ENCODE measurements at regions not wholly inside any gene's neighbourhood (a gene's known extent, or its start where the extent isn't known, plus 50 kb on each side); places are given as distances from the start of the nearest gene placed in this dataset.

GRCh38 chr10:78868456-78868855 lies 200.3 kb upstream of the ZMIZ1 start:
- no peak for DNase-seq (ENCODE audit: low read depth, low spot score)

- DNase-seq (ENCODE audit: low read depth, low spot score): no peak
These were observed 199.9 kb upstream of the ZMIZ1 start for GRCh38 chr10:78868861-78869260.

- no peak for DNase-seq (ENCODE audit: low read depth, low spot score)
These were observed 199.0 kb upstream of the ZMIZ1 start for GRCh38 chr10:78869508-78870454.

GRCh38 chr10:78870458-78870857 lies 198.3 kb upstream of the ZMIZ1 start:
- DNase-seq (ENCODE audit: low read depth, low spot score): no peak

- DNase-seq (ENCODE audit: low read depth, low spot score): no peak
These were observed 197.0 kb upstream of the ZMIZ1 start for GRCh38 chr10:78871796-78872195.

- DNase-seq (ENCODE audit: low read depth, low spot score): no peak
These were observed 195.4 kb upstream of the ZMIZ1 start for GRCh38 chr10:78873413-78873812.

GRCh38 chr10:78875331-78875877 lies 193.4 kb upstream of the ZMIZ1 start:
- no peak for DNase-seq (ENCODE audit: low read depth, low spot score)

- DNase-seq (ENCODE audit: low read depth, low spot score): no peak
These were observed 192.8 kb upstream of the ZMIZ1 start for GRCh38 chr10:78875932-78876331.

- no peak for DNase-seq (ENCODE audit: low read depth, low spot score)
These were observed 192.3 kb upstream of the ZMIZ1 start for GRCh38 chr10:78876449-78876848.

- DNase-seq (ENCODE audit: low read depth, low spot score): no peak
These were observed 189.1 kb upstream of the ZMIZ1 start for GRCh38 chr10:78879621-78880020.

- no peak for DNase-seq (ENCODE audit: low read depth, low spot score)
These were observed 182.6 kb upstream of the ZMIZ1 start for GRCh38 chr10:78886129-78886528.

GRCh38 chr10:78889536-78890063 lies 179.2 kb upstream of the ZMIZ1 start:
- no peak for DNase-seq (ENCODE audit: low read depth, low spot score)

- no peak for DNase-seq (ENCODE audit: low read depth, low spot score)
These were observed 178.3 kb upstream of the ZMIZ1 start for GRCh38 chr10:78890506-78890905.

GRCh38 chr10:78891741-78892140 lies 177.0 kb upstream of the ZMIZ1 start:
- no peak for DNase-seq (ENCODE audit: low read depth, low spot score)

- no peak for DNase-seq (ENCODE audit: low read depth, low spot score)
These were observed 176.2 kb upstream of the ZMIZ1 start for GRCh38 chr10:78892338-78893176.

- DNase-seq (ENCODE audit: low read depth, low spot score): no peak
These were observed 175.5 kb upstream of the ZMIZ1 start for GRCh38 chr10:78893217-78893616.

GRCh38 chr10:78894089-78894840 lies 174.5 kb upstream of the ZMIZ1 start:
- no peak for DNase-seq (ENCODE audit: low read depth, low spot score)

- no peak for DNase-seq (ENCODE audit: low read depth, low spot score)
These were observed 173.9 kb upstream of the ZMIZ1 start for GRCh38 chr10:78894841-78895195.

GRCh38 chr10:78895469-78895868 lies 173.3 kb upstream of the ZMIZ1 start:
- DNase-seq (ENCODE audit: low read depth, low spot score): no peak

GRCh38 chr10:78896159-78896928 lies 172.4 kb upstream of the ZMIZ1 start:
- DNase-seq (ENCODE audit: low read depth, low spot score): no peak

Measured in brain pericyte (primary cell).